ENCODE measurements at regions not wholly inside any gene's neighbourhood (a gene's known extent, or its start where the extent isn't known, plus 50 kb on each side); places are given as distances from the start of the nearest gene placed in this dataset.

DNA sequence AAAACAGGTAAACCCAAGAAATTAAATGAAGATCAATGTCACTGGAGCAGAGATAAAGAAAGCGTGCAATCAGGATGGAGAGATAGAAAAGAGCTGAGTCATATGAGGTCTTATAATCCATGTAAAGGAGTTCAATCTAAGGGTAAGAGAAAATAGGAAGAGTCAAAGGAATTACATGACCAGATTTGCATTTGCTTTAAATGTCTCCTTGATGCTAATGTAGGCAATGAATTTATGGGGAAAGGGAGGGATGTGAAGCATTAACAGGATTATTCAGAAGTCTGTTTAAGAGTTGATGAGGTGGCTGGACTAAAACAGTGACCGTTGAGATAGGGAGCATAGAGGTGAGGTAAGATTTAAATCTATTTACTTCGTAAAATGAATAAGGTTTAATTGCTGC lies 623.1 kb downstream of the MBD2 start:
- H3K9me3 Mint-ChIP-seq (ENCODE audit: unreplicated experiment): no peaks in the 10 kb centered on the region
- H3K4me1 Mint-ChIP-seq (ENCODE audit: unreplicated experiment): no peaks in the 10 kb centered on the region
- no peak for TF ChIP-seq CTCF (IDR thresholded peaks at IDR 0.05; ENCODE audit: unreplicated experiment)

GRCh38 chr18:53586923-53587322 lies 637.5 kb downstream of the MBD2 start:
- Mint-ChIP-seq H3K36me3 (ENCODE audit: low read depth, unreplicated experiment) (no peaks in the 10 kb centered on the region), H3K4me3 (ENCODE audit: unreplicated experiment) (no peak overlapping the region), H3K9me3 (ENCODE audit: unreplicated experiment) (no peaks in the 10 kb centered on the region), H3K27me3 (ENCODE audit: unreplicated experiment) (no peaks in the 10 kb centered on the region), H3K27ac (ENCODE audit: unreplicated experiment) (no peak overlapping the region), H3K4me1 (ENCODE audit: unreplicated experiment) (no peaks in the 10 kb centered on the region)
- TF ChIP-seq CTCF (IDR thresholded peaks at IDR 0.05; ENCODE audit: unreplicated experiment): no peak
- DNase-seq (ENCODE audit: low spot score): no peak

More for the DNA sequence above, 623.1 kb downstream of the MBD2 start:
- Mint-ChIP-seq H3K36me3 (ENCODE audit: low read depth, unreplicated experiment) (no peaks in the 10 kb centered on the region), H3K4me3 (ENCODE audit: unreplicated experiment) (no peak overlapping the region), H3K27ac (ENCODE audit: unreplicated experiment) (no peak overlapping the region), H3K27me3 (ENCODE audit: unreplicated experiment) (no peaks in the 10 kb centered on the region)
- DNase-seq (ENCODE audit: low spot score): no peak

Data from endothelial cell (in vitro differentiated cells).